ENCODE measurements at regions not wholly inside any gene's neighbourhood (a gene's known extent, or its start where the extent isn't known, plus 50 kb on each side); places are given as distances from the start of the nearest gene placed in this dataset.

DNA sequence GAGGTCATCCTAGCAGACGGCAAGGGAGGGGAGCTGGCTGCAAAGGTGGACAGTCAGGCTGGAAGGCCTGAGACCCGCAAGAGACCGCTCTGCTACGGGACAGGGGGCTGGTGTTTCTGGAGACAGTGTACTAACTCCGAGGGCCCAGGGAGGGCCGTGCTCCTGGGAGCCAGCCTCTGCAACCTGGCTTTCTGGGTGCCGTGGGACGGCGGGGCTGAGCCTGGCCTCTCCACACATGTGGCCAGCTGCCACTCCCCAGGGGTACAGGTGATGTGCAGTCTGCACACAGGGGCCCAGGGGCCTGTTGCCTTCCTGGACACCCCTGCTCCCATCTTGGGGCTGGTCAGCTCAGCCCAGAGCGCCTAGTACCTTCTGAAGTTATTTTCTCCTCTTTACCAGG is 92.2 kb downstream of the MRPL36 start:
- no peak overlapping the region for H3K4me3 ChIP-seq (ENCODE audit: low read depth, low read length)
- DNase-seq (ENCODE audit: low read depth, low spot score): no peak
- no peak for TF ChIP-seq CTCF (IDR thresholded peaks at IDR 0.05; ENCODE audit: low read depth, low read length)
- in situ Hi-C loops (cut with HindIII; ENCODE audit: low sequenced_read_pairs): no loop called here

- H3K4me3 ChIP-seq (ENCODE audit: low read depth, low read length): no peak overlapping the region
- in situ Hi-C loops (cut with HindIII; ENCODE audit: low sequenced_read_pairs): no loop called here
- DNase-seq (ENCODE audit: low read depth, low spot score): no peak
- TF ChIP-seq CTCF (IDR thresholded peaks at IDR 0.05; ENCODE audit: low read depth, low read length): no peak
Observed at GRCh38 chr5:1706428-1706827, 93.2 kb downstream of the MRPL36 start.

DNA sequence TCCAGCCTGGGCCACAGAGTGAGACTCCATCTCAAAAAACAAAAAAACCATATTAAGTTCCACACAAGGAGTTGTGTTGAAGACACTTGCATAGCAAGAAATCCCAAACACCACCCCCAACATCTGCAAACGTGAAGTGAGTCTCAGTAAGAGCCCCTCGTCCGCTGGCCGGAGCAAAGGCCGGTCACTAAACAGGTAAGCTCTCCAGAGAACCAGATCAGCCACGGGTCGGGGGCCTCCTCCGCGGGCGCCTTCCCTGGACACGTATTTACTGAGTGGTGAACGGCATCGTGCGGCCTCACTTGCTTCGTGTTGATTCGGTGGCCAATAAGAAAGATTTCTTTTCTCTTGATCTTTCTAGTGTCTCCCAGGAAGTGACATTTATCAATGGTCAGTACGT is 93.6 kb downstream of the MRPL36 start:
- no peak for TF ChIP-seq CTCF (IDR thresholded peaks at IDR 0.05; ENCODE audit: low read depth, low read length)
- in situ Hi-C loops (cut with HindIII; ENCODE audit: low sequenced_read_pairs): no loop called here
- H3K4me3 ChIP-seq (ENCODE audit: low read depth, low read length): no peak overlapping the region
- no peak for DNase-seq (ENCODE audit: low read depth, low spot score)

DNA sequence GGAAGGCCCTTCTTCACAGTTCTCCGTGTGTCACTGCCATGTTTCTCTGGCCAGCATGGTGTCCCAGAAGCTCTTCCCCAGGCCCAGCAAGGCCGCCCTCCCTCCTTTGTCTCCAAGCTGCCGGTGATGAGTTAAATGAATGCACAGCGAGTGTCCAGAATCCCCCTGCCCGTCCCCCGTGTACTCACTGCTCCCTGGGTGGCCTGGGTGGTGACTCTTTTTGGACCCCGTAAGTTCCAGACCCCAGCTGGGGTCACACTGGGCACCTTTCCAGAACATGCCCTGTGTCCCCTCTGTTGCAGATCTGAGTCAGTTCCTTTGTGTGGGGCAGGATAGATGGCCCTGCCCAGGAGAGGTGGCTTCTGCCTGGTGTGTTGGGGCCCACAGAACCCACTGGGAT is 95.0 kb downstream of the MRPL36 start:
- in situ Hi-C loops (cut with HindIII; ENCODE audit: low sequenced_read_pairs): no loop called here
- no peak overlapping the region for H3K4me3 ChIP-seq (ENCODE audit: low read depth, low read length)
- DNase-seq (ENCODE audit: low read depth, low spot score): no peak
- TF ChIP-seq CTCF (IDR thresholded peaks at IDR 0.05; ENCODE audit: low read depth, low read length): no peak

DNA sequence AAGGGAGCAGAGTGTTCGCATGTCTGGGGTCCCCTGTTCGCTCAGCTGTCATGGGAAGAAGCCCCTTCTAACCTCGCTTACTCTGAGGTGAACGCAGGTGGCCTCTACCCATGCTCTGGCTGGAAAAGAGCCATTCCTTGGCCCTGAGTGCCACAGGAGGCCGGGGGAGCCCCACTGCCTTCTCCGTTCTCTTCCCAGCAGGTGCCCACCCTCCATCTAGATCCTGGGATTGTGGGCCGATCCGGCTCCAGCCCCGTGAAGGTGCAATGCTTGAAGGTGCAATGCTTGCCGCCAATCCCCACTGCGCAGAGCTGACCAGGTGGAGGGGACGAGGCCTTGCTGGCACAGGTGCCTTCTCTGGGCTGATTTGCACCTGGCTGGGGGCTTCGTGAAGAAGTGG is 95.4 kb downstream of the MRPL36 start:
- no peak for DNase-seq (ENCODE audit: low read depth, low spot score)
- in situ Hi-C loops (cut with HindIII; ENCODE audit: low sequenced_read_pairs): no loop called here
- TF ChIP-seq CTCF (IDR thresholded peaks at IDR 0.05; ENCODE audit: low read depth, low read length): no peak
- H3K4me3 ChIP-seq (ENCODE audit: low read depth, low read length): no peak overlapping the region

DNA sequence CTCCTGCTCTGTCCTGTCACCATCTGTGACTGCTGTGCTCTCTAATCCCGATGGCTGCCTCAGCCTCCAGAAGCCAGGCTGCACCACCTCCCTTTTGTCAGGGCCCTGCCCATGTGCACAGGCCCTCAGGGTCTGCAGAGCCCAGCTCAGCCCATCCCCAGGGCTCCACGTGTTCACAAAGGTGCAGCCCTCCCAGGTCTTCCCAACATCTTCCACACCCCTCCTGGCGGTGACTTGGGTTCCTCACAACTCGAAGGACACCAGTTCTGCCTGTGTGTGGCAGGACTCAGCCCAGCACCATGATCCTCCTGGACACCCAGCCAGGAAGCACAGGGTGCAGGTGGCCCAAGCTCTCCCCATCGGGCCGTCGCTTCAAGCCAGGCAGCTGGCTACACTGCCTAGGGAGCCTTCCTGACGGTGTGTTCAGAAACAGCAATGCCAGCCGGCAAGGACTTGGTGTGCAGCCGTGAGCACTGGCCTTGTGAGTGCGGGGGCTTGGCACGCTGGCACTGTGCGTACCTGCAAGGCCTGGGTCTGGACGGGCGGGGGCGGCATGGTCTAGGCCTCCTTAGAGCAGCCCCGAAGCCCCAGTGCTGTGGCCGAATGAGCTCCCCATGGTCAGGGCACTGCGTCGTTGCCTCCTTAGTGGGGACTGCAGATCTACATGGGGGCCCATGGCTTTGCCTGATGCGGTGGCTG is 96.1 kb downstream of the MRPL36 start:
- no peak for DNase-seq (ENCODE audit: low read depth, low spot score)
- no peak overlapping the region for H3K4me3 ChIP-seq (ENCODE audit: low read depth, low read length)
- in situ Hi-C loops (cut with HindIII; ENCODE audit: low sequenced_read_pairs): no loop called here
- no peak for TF ChIP-seq CTCF (IDR thresholded peaks at IDR 0.05; ENCODE audit: low read depth, low read length)
